Small intestine (tissue), 7 donors: ENCODE measurements at regions not wholly inside any gene's neighbourhood (a gene's known extent, or its start where the extent isn't known, plus 50 kb on each side); places are given as distances from the start of the nearest gene placed in this dataset.
A peak's percentile ranks its signal among the peaks of the same experiment; 100 is the strongest.

Experiments used
- DNase-seq, 2 donors: peaks; one replicate each; pipeline versions ENCODE4 v3.0.0 to v3.0.0-alpha.2; 2013
- FAIRE-seq: peaks from 2 replicates; lab custom pipeline; 2012; peaks lifted over from hg19 to GRCh38; lab: Jason Lieb, UNC
- H3K27ac ChIP-seq, 3 donors: one replicate each; pipeline ENCODE4 v1.5.1; 2013; ENCODE audit warnings: low read length in 2 of 3, mild to moderate bottlenecking in 2 of 3, control low read depth in 1 of 3, inconsistent platforms in 1 of 3, low read depth in 1 of 3, moderate library complexity in 1 of 3
- H3K27me3 ChIP-seq, 3 donors: one replicate each; pipeline ENCODE4 v1.6.1; 2013; ENCODE audit warnings: low read length in 3 of 3, inconsistent platforms in 1 of 3; ENCODE audit not compliant: control insufficient read depth in 3 of 3, insufficient read depth in 3 of 3
- H3K36me3 ChIP-seq, 3 donors: one replicate each; pipeline ENCODE4 v1.6.1; 2013; ENCODE audit warnings: low read length in 3 of 3, inconsistent platforms in 1 of 3, low read depth in 1 of 3, mild to moderate bottlenecking in 1 of 3, moderate library complexity in 1 of 3; ENCODE audit not compliant: control insufficient read depth in 3 of 3, insufficient read depth in 2 of 3
- H3K4me1 ChIP-seq, 3 donors: one replicate each; pipeline ENCODE4 v1.6.1; 2013; ENCODE audit warnings: low read length in 2 of 3, inconsistent platforms in 1 of 3, low read depth in 1 of 3, mild to moderate bottlenecking in 1 of 3, moderate library complexity in 1 of 3; ENCODE audit not compliant: control insufficient read depth in 3 of 3, insufficient read depth in 2 of 3
- H3K4me3 ChIP-seq, 3 donors: one replicate each; pipeline ENCODE4 v1.5.1; 2013; ENCODE audit warnings: low read length in 3 of 3, control low read depth in 1 of 3, inconsistent platforms in 1 of 3, low read depth in 1 of 3, mild to moderate bottlenecking in 1 of 3, moderate library complexity in 1 of 3
- H3K9me3 ChIP-seq, 2 donors: one replicate each; pipeline ENCODE4 v1.6.1; 2013; ENCODE audit warnings: low read depth in 1 of 2, low read length in 1 of 2; ENCODE audit not compliant: control insufficient read depth in 2 of 2, insufficient read depth in 1 of 2
- WGBS, 3 donors: extraction: QIAGEN DNeasy Blood & Tissue Kit; methylation state at CpG; one replicate each; pipeline ENCODE4 v1.1.7; 2013; 5-methylcytosine and 5-hydroxymethylcytosine counted together
- donor health status: healthy with polysubstance abuse.
- donor health status: control.
- donor health status: control.
- donor health status: Bipolar disorder and iron deficiency.
- donor health status: healthy.

DNA sequence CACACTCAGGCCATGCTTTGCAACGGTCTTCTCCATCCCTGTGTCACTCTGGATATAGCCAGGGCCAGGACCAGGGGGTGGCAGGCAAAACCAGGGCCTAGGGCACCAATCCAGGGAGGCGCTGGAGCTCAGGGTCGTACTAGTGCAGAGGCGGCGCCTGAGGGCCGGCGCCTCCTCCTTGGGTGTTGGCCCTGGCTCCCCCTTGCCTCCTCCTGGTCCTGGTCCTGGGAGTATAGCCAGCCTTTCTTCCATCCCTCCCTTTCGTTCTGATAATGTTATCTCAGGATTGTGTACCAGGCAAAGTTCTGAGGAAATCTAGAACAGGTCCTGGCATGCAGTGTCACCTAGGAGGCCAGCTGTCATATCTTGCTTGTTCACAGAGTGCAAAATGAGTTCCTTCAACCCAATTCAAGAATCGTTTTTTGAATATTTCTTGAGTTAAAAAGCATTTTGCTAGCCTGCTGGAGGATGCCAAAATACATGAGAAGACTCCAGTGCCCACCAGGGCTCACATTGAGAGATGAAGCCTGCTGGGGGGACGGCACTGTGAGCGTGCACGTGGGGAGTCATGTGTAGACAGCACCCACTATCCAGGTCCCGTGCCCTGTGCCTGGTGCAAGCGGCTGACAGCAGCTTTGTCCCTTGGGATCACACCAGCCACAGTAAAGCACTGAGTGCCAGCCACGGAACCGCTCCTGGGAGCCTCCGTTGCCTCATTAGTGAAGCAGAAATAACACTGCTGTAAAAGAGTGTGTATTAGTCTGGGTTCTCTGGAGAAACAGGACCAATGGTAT, 106.9 kb upstream of the C7orf33 start:
- H3K27me3 ChIP-seq: no peaks in the 10 kb centered on the region
- no peak overlapping the region for H3K4me3 ChIP-seq
- 49 to 75% (median 58%) methylated on average over 17 of the region's 17 CpGs for WGBS, 3 donors
- H3K36me3 ChIP-seq: no peaks in the 10 kb centered on the region
- no peak for FAIRE-seq
- H3K27ac ChIP-seq: no peak overlapping the region
- no peaks in the 10 kb centered on the region for H3K9me3 ChIP-seq
- DNase-seq: peak in 1 of 2 donors; percentile 81
- H3K4me1 ChIP-seq: peaks cover 0 to 11% (median 4%) of the 10 kb centered on the region in 3 donors

DNA sequence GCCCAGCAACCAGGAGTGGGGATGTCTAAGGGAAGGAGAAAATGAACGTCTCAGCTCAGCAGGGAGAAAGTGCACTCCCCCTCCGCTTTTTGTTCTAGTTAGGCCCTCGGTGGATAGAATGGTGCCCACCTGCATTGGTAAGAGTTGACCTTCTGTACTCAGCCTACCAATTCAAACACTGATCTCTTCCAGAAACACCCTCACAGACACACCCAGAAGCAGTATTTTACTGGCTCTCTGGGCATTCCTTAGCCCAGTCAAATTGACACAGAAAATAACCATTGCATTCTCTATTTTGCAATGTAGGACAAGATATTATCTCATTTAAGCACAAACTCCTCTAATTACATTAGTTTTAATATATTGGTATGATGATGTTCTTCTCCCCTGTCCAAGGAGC, 106.1 kb upstream of the C7orf33 start:
- H3K4me3 ChIP-seq: no peak overlapping the region
- DNase-seq (no peak), FAIRE-seq (no peak)
- H3K4me1 ChIP-seq: peaks cover 0 to 11% (median 4%) of the 10 kb centered on the region in 3 donors
- H3K36me3 ChIP-seq: no peaks in the 10 kb centered on the region
- H3K27ac ChIP-seq: no peak overlapping the region
- no peaks in the 10 kb centered on the region for H3K9me3 ChIP-seq
- 58 to 75% (median 72%) methylated on average over 3 of the region's 3 CpGs for WGBS, 3 donors
- no peaks in the 10 kb centered on the region for H3K27me3 ChIP-seq

DNA sequence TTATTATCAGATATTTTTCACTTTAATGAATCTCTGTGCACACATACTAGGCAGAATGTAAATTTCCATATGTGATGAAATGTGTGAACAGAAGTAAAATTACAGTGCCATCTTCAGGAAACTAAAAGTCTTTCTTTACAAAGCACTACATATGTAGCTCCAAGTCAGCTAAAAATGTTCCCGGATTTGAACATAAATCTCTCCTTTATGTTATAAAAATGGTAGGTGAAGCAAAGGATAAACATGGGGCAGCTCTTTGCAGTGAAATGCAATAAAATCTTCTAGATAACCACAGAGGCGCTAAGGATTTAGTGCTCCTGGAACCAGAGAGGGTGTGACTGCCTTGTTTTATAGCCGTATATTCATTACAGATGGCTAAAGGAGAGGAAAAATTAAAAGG, 104.9 kb upstream of the C7orf33 start:
- FAIRE-seq (no peak), DNase-seq (peak; percentile 39 to 51)
- 8 to 45% (median 26%) methylated on average over 3 of the region's 3 CpGs for WGBS, 3 donors
- Histone ChIP-seq H3K4me3 (no peak overlapping the region), H3K36me3 (no peaks in the 10 kb centered on the region), H3K27me3 (peaks cover 0 to under 1% (median 0%) of the 10 kb centered on the region in 3 donors), H3K4me1 (peaks cover 0 to 11% (median 4%) of the 10 kb centered on the region in 3 donors), H3K27ac (no peak overlapping the region), H3K9me3 (no peaks in the 10 kb centered on the region)

DNA sequence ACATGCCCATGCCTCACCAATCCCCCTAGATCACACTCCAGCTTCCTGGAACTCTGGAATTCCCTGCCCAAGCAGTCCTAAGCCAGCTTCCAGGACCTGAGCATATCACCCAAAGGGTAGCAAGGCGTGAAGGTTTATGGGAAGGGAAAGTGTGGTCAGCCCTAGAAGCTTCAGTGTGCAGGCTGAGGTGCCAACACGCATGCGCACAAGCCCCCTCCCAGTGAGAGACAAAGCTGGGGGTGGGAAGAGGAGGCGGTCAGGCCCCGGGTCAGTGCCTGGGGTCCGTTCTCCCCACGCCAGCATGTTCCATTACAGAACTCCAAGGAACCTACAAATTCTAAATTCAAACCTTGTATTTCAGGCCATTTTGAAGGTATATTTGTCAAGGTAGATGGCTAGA, 103.6 kb upstream of the C7orf33 start:
- H3K9me3 ChIP-seq: no peaks in the 10 kb centered on the region
- no peak overlapping the region for H3K4me3 ChIP-seq
- 93 to 97% (median 95%) methylated on average over 7 of the region's 7 CpGs for WGBS, 3 donors
- H3K4me1 ChIP-seq: peaks cover 0 to 11% (median 4%) of the 10 kb centered on the region in 3 donors
- DNase-seq (no peak), FAIRE-seq (no peak)
- peaks cover 0 to 2% (median 0%) of the 10 kb centered on the region in 3 donors for H3K27me3 ChIP-seq
- no peak overlapping the region for H3K27ac ChIP-seq
- no peaks in the 10 kb centered on the region for H3K36me3 ChIP-seq

DNA sequence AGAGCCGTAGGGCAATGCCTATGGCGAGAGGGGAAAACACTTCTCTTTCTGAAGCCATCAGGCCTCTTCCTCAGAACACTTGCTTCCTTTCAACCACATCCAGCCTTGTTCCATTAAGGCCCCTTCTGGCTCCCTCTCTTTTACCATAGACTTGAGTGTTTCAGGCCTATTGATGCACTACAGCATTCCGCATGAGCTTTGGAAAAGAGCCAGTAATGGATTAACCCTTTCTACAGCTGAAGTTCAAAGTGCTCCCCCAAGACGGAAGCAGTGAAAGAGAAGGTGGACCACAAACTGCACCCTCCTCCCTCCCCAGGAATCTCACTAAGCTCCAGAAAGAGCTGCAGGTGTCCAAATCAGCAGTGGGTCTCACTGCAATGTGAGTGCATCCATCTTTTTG, 102.7 kb upstream of the C7orf33 start:
- H3K27me3 ChIP-seq: peaks cover 0 to 2% (median 0%) of the 10 kb centered on the region in 3 donors
- no peaks in the 10 kb centered on the region for H3K36me3 ChIP-seq
- 58 to 66% (median 65%) methylated on average over 4 of the region's 4 CpGs for WGBS, 3 donors
- no peaks in the 10 kb centered on the region for H3K9me3 ChIP-seq
- H3K4me3 ChIP-seq: no peak overlapping the region
- no peak for FAIRE-seq
- DNase-seq: peak; percentile 13 to 16
- H3K4me1 ChIP-seq: peaks cover 0 to 11% (median 4%) of the 10 kb centered on the region in 3 donors
- no peak overlapping the region for H3K27ac ChIP-seq

DNA sequence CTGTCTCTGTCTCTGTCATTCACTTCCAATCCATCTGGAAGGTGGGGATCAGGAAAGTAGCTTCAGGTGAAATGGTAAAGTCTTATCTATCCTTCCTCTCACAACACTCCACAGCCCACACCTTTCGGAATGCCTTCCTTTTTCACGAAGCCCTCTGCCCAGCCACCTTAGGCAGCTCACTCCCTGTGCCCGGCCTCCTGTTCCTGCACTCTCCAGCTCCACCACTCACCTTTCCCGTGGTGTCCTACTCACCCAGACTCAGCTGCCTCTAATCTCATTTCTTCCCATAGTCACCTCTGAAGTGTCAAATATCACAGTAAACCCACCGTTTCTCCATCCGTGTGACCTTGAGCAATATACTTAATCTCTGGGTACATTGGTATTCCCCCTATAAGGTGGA, 100.9 kb upstream of the C7orf33 start:
- DNase-seq (no peak), FAIRE-seq (no peak)
- Histone ChIP-seq H3K4me3 (no peak overlapping the region), H3K36me3 (no peaks in the 10 kb centered on the region), H3K27me3 (peaks cover 0 to 2% (median 0%) of the 10 kb centered on the region in 3 donors), H3K27ac (no peak overlapping the region), H3K9me3 (peaks cover 0 to 4% of the 10 kb centered on the region in 2 donors), H3K4me1 (peaks cover 0 to 7% (median 1%) of the 10 kb centered on the region in 3 donors)
- 77 to 84% (median 79%) methylated on average over 6 of the region's 6 CpGs for WGBS, 3 donors

DNA sequence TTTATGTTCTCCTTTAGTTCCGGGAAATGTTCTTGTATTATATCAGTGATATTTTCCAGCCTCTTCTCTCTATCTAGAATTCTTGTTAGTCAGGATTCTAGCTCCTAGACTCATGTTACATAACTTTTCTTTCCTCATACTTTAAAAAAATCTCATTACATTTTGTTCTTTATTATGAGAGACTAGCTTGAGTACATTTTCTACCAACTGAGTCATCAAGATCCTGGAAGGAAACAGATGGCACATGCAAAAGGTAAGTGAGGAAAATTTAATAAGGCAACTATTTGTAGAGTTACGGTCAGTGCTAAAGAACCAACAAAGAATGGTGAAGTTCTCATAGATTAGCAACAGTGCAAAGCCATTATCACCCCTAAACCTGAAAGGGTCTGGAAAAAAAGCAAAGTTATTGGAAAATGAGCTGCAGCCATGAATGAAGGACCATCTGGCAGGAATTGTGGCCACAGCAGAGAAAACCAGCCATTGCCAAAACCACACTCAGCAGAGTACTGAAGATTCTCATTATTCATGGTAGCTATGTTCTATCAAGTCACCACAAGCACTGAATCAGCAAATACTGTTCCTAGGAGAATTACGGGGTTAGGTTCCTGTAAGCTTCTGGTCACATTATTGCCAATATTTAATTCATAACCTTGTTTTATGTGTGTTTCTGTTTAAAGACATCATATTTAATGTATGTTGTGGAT, 98.3 kb upstream of the C7orf33 start:
- no peak overlapping the region for H3K4me3 ChIP-seq
- peaks cover 0 to 4% of the 10 kb centered on the region in 2 donors for H3K9me3 ChIP-seq
- WGBS, 3 donors: 88 to 95% (median 94%) methylated on average over 3 of the region's 3 CpGs
- H3K27me3 ChIP-seq: peaks cover 0 to 2% (median 0%) of the 10 kb centered on the region in 3 donors
- H3K36me3 ChIP-seq: no peaks in the 10 kb centered on the region
- H3K27ac ChIP-seq: no peak overlapping the region
- no peaks in the 10 kb centered on the region for H3K4me1 ChIP-seq
- FAIRE-seq (no peak), DNase-seq (no peak)

DNA sequence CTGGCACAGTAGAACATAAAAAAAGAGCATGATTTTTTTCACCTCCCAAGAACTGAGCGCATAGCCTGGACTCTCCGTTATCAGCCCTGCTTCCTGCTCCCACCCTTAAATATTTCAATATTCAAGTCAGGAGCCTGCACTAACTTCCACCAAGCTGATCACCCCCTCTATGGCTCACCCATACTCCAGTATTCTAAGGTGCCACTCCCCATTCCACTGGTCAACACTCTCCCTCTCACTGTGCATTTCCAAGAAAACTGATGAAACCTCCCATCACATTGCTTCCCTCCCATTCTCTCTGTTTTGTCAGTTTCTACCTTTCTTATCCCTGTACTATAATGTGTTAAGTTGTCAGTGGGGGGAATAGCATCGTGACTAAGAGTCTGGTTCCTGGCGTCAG, 95.0 kb upstream of the C7orf33 start:
- H3K36me3 ChIP-seq: no peaks in the 10 kb centered on the region
- H3K27ac ChIP-seq: no peak overlapping the region
- peaks cover 0 to 2% (median 0%) of the 10 kb centered on the region in 3 donors for H3K27me3 ChIP-seq
- H3K4me3 ChIP-seq: no peak overlapping the region
- DNase-seq: no peak
- 91 to 97% (median 92%) methylated on average over 4 of the region's 4 CpGs for WGBS, 3 donors
- H3K4me1 ChIP-seq: peaks cover 0 to under 1% (median 0%) of the 10 kb centered on the region in 3 donors
- FAIRE-seq: no peak
- peaks cover 0 to 4% of the 10 kb centered on the region in 2 donors for H3K9me3 ChIP-seq
